H54 (cell line): ENCODE measurements at regions not wholly inside any gene's neighbourhood (a gene's known extent, or its start where the extent isn't known, plus 50 kb on each side); places are given as distances from the start of the nearest gene placed in this dataset.
A peak's percentile ranks its signal among the peaks of the same experiment; 100 is the strongest.

Source experiments
- DNase-seq: peaks from one replicate; pipeline ENCODE4 v3.0.0; 2011; ENCODE audit warnings: low spot score, mixed read lengths; ENCODE audit not compliant: insufficient read length
- FAIRE-seq: peaks from 3 replicates; lab custom pipeline; 2011; peaks lifted over from hg19 to GRCh38; lab: Jason Lieb, UNC
- POLR2A ChIP-seq: IDR thresholded peaks from 2 replicates; pipeline ENCODE4 v1.6.1; 2011; ENCODE audit warnings: low read depth, mild to moderate bottlenecking, low read length

GRCh38 chr1:14181191-14181795 is 417.2 kb upstream of the KAZN start:
- no peak for FAIRE-seq
- no peak for DNase-seq
- no peak for TF ChIP-seq POLR2A

GRCh38 chr1:14182856-14183255 is 415.6 kb upstream of the KAZN start:
- DNase-seq (no peak), FAIRE-seq (no peak)
- TF ChIP-seq POLR2A, result no peak

- no peak for TF ChIP-seq POLR2A
- FAIRE-seq (no peak), DNase-seq (no peak)
Observed at GRCh38 chr1:14183329-14183728, 415.2 kb upstream of the KAZN start.

- TF ChIP-seq POLR2A, result no peak
- DNase-seq (no peak), FAIRE-seq (no peak)
Observed at GRCh38 chr1:14184454-14184853, 414.0 kb upstream of the KAZN start.

- FAIRE-seq, result no peak
- no peak for TF ChIP-seq POLR2A
- no peak for DNase-seq
Observed at GRCh38 chr1:14189381-14189780, 409.1 kb upstream of the KAZN start.

GRCh38 chr1:14190508-14190907 is 408.0 kb upstream of the KAZN start:
- no peak for TF ChIP-seq POLR2A
- DNase-seq (peak; percentile 32), FAIRE-seq (peak; percentile 75)

GRCh38 chr1:14194511-14194910 is 404.0 kb upstream of the KAZN start:
- FAIRE-seq (no peak), DNase-seq (no peak)
- no peak for TF ChIP-seq POLR2A

- DNase-seq (no peak), FAIRE-seq (no peak)
- no peak for TF ChIP-seq POLR2A
Observed at GRCh38 chr1:14205066-14205465, 393.4 kb upstream of the KAZN start.

- FAIRE-seq, result no peak
- DNase-seq, result peak; percentile 14
- no peak for TF ChIP-seq POLR2A
Observed at GRCh38 chr1:14215151-14215550, 383.3 kb upstream of the KAZN start.

GRCh38 chr1:14217384-14217783 is 381.1 kb upstream of the KAZN start:
- DNase-seq (no peak), FAIRE-seq (no peak)
- no peak for TF ChIP-seq POLR2A

GRCh38 chr1:14220324-14220723 is 378.2 kb upstream of the KAZN start:
- no peak for TF ChIP-seq POLR2A
- FAIRE-seq (no peak), DNase-seq (no peak)

GRCh38 chr1:14220811-14221210 is 377.7 kb upstream of the KAZN start:
- FAIRE-seq (no peak), DNase-seq (no peak)
- no peak for TF ChIP-seq POLR2A

GRCh38 chr1:14222086-14222485 is 376.4 kb upstream of the KAZN start:
- no peak for TF ChIP-seq POLR2A
- DNase-seq, result no peak
- FAIRE-seq, result no peak

GRCh38 chr1:14228677-14229076 is 369.8 kb upstream of the KAZN start:
- no peak for TF ChIP-seq POLR2A
- FAIRE-seq, result no peak
- no peak for DNase-seq

GRCh38 chr1:14233510-14233909 is 365.0 kb upstream of the KAZN start:
- TF ChIP-seq POLR2A, result no peak
- FAIRE-seq (no peak), DNase-seq (no peak)
